ENCODE measurements at regions not wholly inside any gene's neighbourhood (a gene's known extent, or its start where the extent isn't known, plus 50 kb on each side); places are given as distances from the start of the nearest gene placed in this dataset.

DNA sequence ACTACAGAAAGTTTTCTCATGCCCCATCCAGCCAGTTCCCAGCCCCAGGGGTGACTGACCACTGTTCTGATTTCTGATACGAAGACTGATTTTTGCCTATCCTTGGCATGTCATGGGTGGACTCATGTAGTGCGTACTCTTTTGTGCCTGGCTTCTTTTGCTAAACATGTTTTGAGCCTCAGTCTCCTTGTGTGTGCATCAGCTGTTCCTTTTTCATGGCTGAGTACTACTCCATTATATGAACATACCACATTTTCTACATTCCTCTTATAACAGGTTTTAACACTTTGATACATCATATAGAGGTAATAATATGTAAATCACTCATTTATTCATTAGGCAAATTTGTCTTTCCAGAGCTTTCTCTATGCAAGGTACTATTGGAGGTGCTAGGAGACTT lies 126.7 kb downstream of the ANAPC4 start:
- TF ChIP-seq, protein P1, sequence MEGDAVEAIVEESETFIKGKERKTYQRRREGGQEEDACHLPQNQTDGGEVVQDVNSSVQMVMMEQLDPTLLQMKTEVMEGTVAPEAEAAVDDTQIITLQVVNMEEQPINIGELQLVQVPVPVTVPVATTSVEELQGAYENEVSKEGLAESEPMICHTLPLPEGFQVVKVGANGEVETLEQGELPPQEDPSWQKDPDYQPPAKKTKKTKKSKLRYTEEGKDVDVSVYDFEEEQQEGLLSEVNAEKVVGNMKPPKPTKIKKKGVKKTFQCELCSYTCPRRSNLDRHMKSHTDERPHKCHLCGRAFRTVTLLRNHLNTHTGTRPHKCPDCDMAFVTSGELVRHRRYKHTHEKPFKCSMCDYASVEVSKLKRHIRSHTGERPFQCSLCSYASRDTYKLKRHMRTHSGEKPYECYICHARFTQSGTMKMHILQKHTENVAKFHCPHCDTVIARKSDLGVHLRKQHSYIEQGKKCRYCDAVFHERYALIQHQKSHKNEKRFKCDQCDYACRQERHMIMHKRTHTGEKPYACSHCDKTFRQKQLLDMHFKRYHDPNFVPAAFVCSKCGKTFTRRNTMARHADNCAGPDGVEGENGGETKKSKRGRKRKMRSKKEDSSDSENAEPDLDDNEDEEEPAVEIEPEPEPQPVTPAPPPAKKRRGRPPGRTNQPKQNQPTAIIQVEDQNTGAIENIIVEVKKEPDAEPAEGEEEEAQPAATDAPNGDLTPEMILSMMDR (IDR thresholded peaks at IDR 0.05), result no peak
- no peak for TF ChIP-seq POLR2A (IDR thresholded peaks at IDR 0.05)
- TF ChIP-seq EP300 (IDR thresholded peaks at IDR 0.05), result no peak

Data from ovary (tissue), 3 donors.